HG03521 (cell line): ENCODE measurements at regions not wholly inside any gene's neighbourhood (a gene's known extent, or its start where the extent isn't known, plus 50 kb on each side); places are given as distances from the start of the nearest gene placed in this dataset.

Experiments used
- ATAC-seq: cut with Tn5 transposase; IDR thresholded peaks from one replicate; pipeline ENCODE4 v1.9.1; 2021; ENCODE audit warnings: mild to moderate bottlenecking, moderate library complexity; ENCODE audit not compliant: unreplicated experiment

- ATAC-seq = no peak
Observed at GRCh38 chr12:28601570-28602058, 411.4 kb downstream of the CCDC91 start.

- ATAC-seq = no peak
Observed at GRCh38 chr12:28602786-28603185, 412.5 kb downstream of the CCDC91 start.

GRCh38 chr12:28603239-28603638, 413.0 kb downstream of the CCDC91 start:
- ATAC-seq = no peak

- no peak for ATAC-seq
Observed at GRCh38 chr12:28603801-28604200, 413.5 kb downstream of the CCDC91 start.

- ATAC-seq = no peak
Observed at GRCh38 chr12:28604240-28604639, 414.0 kb downstream of the CCDC91 start.

- ATAC-seq = no peak
Observed at GRCh38 chr12:28606967-28607557, 416.8 kb downstream of the CCDC91 start.

- no peak for ATAC-seq
Observed at GRCh38 chr12:28610401-28611114, 420.3 kb downstream of the CCDC91 start.

GRCh38 chr12:28611115-28611435, 420.8 kb downstream of the CCDC91 start:
- ATAC-seq = no peak

- no peak for ATAC-seq
Observed at GRCh38 chr12:28611449-28611848, 421.2 kb downstream of the CCDC91 start.

- ATAC-seq = no peak
Observed at GRCh38 chr12:28618171-28618570, 427.9 kb downstream of the CCDC91 start.

GRCh38 chr12:28618772-28619171, 428.5 kb downstream of the CCDC91 start:
- ATAC-seq = no peak

- ATAC-seq = no peak
Observed at GRCh38 chr12:28620281-28620680, 430.0 kb downstream of the CCDC91 start.

GRCh38 chr12:28622406-28622805, 432.1 kb downstream of the CCDC91 start:
- ATAC-seq = no peak

- no peak for ATAC-seq
Observed at GRCh38 chr12:28626504-28626903, 436.2 kb downstream of the CCDC91 start.

- ATAC-seq = no peak
Observed at GRCh38 chr12:28629691-28630090, 439.4 kb downstream of the CCDC91 start.

GRCh38 chr12:28631831-28632230, 441.6 kb downstream of the CCDC91 start:
- ATAC-seq = no peak

GRCh38 chr12:28640519-28640918, 450.3 kb downstream of the CCDC91 start:
- no peak for ATAC-seq

- no peak for ATAC-seq
Observed at GRCh38 chr12:28645436-28645835, 455.2 kb downstream of the CCDC91 start.

- ATAC-seq = no peak
Observed at GRCh38 chr12:28645891-28646290, 455.6 kb downstream of the CCDC91 start.

GRCh38 chr12:28650906-28651305, 460.6 kb downstream of the CCDC91 start:
- ATAC-seq = no peak

- no peak for ATAC-seq
Observed at GRCh38 chr12:28652239-28652638, 462.0 kb downstream of the CCDC91 start.

- no peak for ATAC-seq
Observed at GRCh38 chr12:28681980-28682379, 467.1 kb upstream of the FAR2 start.

- no peak for ATAC-seq
Observed at GRCh38 chr12:28683366-28683765, 465.7 kb upstream of the FAR2 start.
